ENCODE measurements at regions not wholly inside any gene's neighbourhood (a gene's known extent, or its start where the extent isn't known, plus 50 kb on each side); places are given as distances from the start of the nearest gene placed in this dataset.
"Not testable (repeated sequence)": the region's sequence is repeated elsewhere in the genome, so short reads cannot be mapped to it uniquely, and the experiment has no call there.

- no peak for DNase-seq
- intact Hi-C loops (cut with DNase I), result no loop called here
Observed at GRCh38 chr2:130289780-130290179, 52.9 kb upstream of the IMP4 start.

- DNase-seq, result peak in 1 of 10 donors; percentile 80
- intact Hi-C loops (cut with DNase I), result no loop called here
Observed at GRCh38 chr2:130288467-130289403, 54.0 kb upstream of the IMP4 start.

- intact Hi-C loops (cut with DNase I), result no loop called here
- DNase-seq, result no peak
Observed at GRCh38 chr2:130287656-130288026, 55.1 kb upstream of the IMP4 start.

DNA sequence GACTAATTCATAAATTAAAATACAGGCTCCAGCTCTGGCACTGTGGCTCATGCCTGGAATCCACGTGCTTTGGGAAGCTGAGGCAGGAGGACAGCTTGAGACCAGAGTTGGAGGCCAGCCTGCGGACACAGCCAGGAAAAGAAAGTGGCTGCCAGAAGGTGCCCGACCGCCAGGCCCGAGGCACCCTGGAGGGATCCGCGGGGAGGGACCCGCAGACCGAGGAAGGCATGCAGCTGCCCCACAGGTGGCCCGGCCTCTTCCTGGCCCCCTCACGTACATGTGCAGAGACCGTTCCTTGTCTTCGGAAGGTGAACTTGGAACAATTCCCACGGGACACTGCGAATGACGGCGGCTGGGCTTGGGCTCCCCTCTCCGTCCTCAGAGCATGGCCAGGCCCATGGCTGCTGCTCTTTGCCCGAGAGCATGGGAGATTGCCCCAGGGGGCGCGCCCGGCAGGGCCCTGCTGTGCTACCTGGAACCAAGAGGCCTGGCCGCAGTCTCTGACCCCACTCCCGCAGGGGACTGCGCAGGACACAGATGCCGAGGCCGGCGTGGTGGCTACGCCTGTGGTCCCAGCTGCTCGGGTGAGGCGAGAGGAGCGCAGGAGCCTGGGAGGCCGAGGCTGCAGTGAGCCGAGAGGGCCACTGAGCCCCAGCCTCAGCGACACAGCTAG lies 55.6 kb upstream of the IMP4 start:
- intact Hi-C loops (cut with DNase I), result no loop called here
- peak in 1 of 10 donors; percentile 79 for DNase-seq

GRCh38 chr2:130283341-130283869 lies 59.3 kb upstream of the IMP4 start:
- not testable (repeated sequence) for DNase-seq

GRCh38 chr2:130279551-130279950 lies 63.1 kb upstream of the IMP4 start:
- intact Hi-C loops (cut with DNase I); DNase-seq: not testable (repeated sequence)

More at GRCh38 chr2:130283341-130283869, 59.3 kb upstream of the IMP4 start:
- intact Hi-C loops (cut with DNase I), result not testable (repeated sequence)

- DNase-seq; intact Hi-C loops (cut with DNase I): not testable (repeated sequence)
Observed at GRCh38 chr2:130268333-130268732, 70.1 kb upstream of the TUBA3E start.

DNA sequence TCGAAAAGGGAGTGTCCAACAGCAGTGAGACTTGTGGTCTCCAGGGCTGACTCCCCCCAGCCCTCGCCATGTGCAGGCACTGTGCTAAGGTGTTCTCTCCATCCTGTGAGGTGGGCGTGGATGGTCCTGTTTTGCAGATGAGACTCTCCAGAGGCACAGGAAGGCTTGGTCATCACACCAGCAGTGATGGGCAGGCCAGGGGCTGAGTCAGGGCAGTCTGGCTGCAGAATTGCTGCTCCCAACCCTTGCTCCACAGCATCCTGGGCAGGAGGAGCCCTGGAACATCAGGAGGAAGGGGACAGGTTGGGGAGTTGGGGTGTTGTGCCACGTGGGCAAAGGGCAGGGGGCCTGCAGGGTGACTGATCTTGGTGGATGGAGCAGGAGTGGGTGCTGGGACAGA lies 69.3 kb upstream of the TUBA3E start:
- intact Hi-C loops (cut with DNase I); DNase-seq: not testable (repeated sequence)

GRCh38 chr2:130266836-130267235 lies 68.6 kb upstream of the TUBA3E start:
- DNase-seq; intact Hi-C loops (cut with DNase I): not testable (repeated sequence)

- intact Hi-C loops (cut with DNase I), result not testable (repeated sequence)
- DNase-seq, result peak in 1 of 10 donors; percentile 75
Observed at GRCh38 chr2:130265570-130266247, 67.5 kb upstream of the TUBA3E start.

DNA sequence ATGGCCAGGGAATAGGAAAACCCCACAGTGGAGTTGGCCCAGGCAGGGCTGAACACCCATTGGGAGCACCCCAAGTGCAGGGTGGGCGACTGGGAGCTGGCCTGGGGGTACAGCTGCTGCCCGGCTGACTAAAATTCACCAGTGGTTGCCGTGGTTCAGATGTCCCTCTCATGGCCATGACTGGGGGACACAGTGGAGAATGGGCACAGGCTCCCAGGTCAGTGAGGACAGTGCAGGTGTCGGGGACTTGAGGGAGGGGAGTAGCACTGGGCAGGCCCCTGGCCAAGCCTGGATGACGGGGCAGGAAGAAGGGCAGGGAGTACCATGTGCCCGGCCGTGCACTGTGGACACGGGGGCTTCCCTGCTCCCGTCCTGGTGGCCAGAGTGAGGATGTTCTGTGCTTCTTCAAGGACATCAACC lies 66.7 kb upstream of the TUBA3E start:
- intact Hi-C loops (cut with DNase I), result not testable (repeated sequence)
- peak in 1 of 10 donors; percentile 49 for DNase-seq

GRCh38 chr2:130264501-130264900 lies 66.3 kb upstream of the TUBA3E start:
- no peak for DNase-seq
- intact Hi-C loops (cut with DNase I), result no loop called here

DNA sequence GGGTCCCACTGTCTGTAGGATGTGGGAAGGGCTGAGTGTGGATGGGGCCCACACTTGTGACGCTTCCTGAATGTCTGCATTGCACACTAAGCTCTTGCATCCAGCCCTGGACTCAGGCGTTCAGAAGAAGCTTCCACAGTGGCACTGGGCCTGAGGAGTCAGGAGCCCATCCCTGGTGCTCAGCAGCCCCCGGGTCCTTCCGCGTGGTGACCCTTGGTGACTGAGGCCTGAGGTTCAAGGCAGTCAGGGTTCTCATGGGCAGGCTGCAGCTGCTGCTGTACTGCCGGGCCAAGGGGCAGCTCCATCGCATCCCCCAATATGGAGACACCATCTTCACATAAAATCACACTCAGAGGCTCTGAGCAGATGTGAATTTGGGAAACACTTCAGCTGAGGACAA lies 65.8 kb upstream of the TUBA3E start:
- DNase-seq, result peak in 1 of 10 donors; percentile 73
- intact Hi-C loops (cut with DNase I), result no loop called here

DNA sequence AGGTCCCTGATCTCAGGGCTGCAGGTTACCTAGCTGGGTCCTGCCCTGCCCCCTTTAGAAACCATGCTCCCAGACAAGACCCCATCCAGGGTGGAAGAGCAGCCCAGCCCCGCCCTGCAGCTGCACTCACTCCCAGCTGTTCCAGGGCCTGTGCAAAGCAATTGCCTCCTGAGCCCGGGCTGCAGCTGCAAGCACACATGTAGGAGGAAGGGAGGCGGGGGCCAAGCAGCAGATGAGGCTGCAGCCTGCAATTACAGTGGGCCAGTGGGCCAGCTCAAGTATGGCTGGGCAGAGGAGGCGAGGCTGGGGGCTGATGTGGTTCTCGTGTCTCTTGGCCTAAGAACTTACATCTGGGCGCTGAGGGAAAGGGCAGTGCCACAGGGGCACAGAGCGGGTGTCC lies 65.4 kb upstream of the TUBA3E start:
- intact Hi-C loops (cut with DNase I), result no loop called here
- peak in 1 of 10 donors; percentile 69 for DNase-seq

DNA sequence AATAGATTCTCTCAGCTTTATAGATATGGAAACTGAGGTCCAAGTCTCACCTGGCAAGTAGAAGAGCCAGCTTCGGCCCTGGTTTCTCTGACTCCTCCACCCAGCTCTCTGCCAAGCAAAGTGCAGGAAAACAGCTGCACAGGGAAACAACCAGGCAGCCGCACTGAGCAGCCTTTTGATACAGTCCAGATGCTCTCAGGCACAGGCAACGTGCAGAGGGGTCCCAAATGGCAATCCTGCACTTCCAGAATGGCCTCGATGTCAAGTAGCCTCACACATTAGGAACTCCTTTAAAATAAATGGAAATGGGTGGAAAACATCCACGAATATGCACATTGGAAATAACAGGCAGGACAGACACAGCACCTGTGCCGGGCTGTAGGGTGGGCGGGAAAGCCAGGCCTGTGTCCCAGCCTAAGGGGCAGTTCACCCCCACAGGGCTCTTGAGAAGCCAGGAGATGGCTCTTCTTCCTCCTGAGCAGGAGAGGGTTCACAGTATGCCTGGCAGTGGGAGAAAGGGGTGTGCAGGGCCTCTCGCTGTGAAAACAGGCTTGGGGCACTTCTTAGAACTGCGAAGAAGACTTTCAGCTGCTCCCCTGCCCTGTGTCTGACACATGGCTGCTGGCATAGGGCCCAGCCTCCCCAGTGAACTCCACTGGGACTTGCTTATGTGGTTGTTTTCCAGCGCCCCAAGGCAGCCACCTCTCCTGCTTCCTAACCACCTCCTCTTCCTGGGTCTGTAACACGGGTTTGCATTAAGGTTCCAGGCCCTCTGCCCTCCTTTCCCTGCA lies 63.9 kb upstream of the TUBA3E start:
- DNase-seq, result peak in 1 of 10 donors; percentile 65
- intact Hi-C loops (cut with DNase I), result no loop called here

DNA sequence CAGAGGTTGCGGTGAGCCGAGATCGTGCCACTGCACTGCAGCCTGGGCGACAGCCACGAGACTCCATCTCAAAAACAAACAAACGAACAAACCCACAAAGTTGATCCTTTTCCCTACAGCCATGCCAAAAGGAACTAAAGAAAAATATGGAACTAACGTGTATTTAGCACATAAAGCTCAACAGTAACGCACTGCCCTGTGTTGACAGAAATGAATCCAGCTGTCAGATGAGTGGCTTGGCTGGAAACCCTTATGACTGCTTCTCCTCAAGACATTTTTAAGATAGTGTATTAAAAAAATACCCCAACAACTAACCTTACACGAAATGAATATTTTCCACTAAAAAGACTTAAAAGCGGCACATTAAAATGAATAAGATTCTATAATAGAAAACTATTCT lies 62.9 kb upstream of the TUBA3E start:
- intact Hi-C loops (cut with DNase I), result no loop called here
- DNase-seq, result no peak

DNA sequence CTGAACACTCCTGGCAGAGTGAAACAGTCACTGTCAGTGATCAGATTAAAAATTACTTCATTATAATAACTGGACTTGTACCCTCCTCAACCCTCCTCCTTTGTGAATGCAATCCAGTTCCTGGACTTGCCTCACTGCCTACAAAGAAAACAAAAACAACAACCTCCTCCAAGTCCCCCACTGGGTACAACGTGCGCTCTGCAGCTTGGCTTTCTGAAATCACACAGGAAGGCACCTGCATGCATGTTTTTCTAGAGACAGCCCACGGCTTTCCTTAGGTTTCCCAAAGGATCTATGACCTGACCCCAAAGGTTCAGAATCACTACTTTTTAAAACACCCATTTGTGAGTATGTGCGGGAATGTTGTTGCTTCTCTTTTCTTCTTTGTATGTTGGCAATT lies 61.4 kb upstream of the TUBA3E start:
- no peak for DNase-seq
- intact Hi-C loops (cut with DNase I), result no loop called here

DNA sequence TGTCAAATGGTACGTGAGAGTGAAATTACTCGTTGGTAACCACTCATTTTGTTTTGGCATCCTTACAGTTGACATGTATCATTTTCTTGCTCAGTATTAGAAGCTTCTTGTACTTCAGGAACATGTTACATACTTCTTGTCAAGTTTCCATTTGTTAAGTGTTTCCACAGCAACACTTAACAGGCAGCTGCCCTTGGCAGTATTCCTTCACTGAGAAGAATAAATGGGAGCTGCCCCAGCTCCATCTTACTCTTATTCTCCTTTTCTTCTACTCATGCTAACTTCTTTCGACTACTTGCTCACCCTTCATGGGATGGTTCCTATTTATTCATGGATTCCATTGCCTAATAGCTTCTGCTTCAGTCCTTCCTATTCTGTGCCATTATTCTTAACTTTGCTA lies 60.1 kb upstream of the TUBA3E start:
- no peak for DNase-seq
- intact Hi-C loops (cut with DNase I), result no loop called here

- intact Hi-C loops (cut with DNase I), result no loop called here
- peak in 2 of 10 donors; percentile 78 to 83 for DNase-seq
Observed at GRCh38 chr2:130252880-130253645, 54.8 kb upstream of the TUBA3E start.
